ENCODE measurements at regions not wholly inside any gene's neighbourhood (a gene's known extent, or its start where the extent isn't known, plus 50 kb on each side); places are given as distances from the start of the nearest gene placed in this dataset.
"Not testable (repeated sequence)": the region's sequence is repeated elsewhere in the genome, so short reads cannot be mapped to it uniquely, and the experiment has no call there.

- no peaks in the 10 kb centered on the region for H3K36me3 ChIP-seq
- no peak for DNase-seq
- no peaks in the 10 kb centered on the region for H3K9me3 ChIP-seq
- no peak overlapping the region for H3K4me3 ChIP-seq
- no peaks in the 10 kb centered on the region for H3K27me3 ChIP-seq
Measured at GRCh38 chr6:92315312-92315711, 1104.0 kb downstream of the EPHA7 start.

GRCh38 chr6:92297101-92297500, 1122.3 kb downstream of the EPHA7 start:
- Histone ChIP-seq H3K27me3 (no peaks in the 10 kb centered on the region), H3K9me3 (no peaks in the 10 kb centered on the region), H3K4me3 (no peak overlapping the region), H3K36me3 (no peaks in the 10 kb centered on the region)
- no peak for DNase-seq

- H3K9me3 ChIP-seq, result no peaks in the 10 kb centered on the region
- H3K36me3 ChIP-seq, result no peaks in the 10 kb centered on the region
- no peak for DNase-seq
- H3K4me3 ChIP-seq, result no peak overlapping the region
- no peaks in the 10 kb centered on the region for H3K27me3 ChIP-seq
Measured at GRCh38 chr6:92292067-92292466, 1127.3 kb downstream of the EPHA7 start.

GRCh38 chr6:92289831-92290230, 1129.5 kb downstream of the EPHA7 start:
- no peak overlapping the region for H3K4me3 ChIP-seq

GRCh38 chr6:92281571-92282076, 1137.7 kb downstream of the EPHA7 start:
- no peaks in the 10 kb centered on the region for H3K9me3 ChIP-seq
- DNase-seq, result no peak
- no peaks in the 10 kb centered on the region for H3K27me3 ChIP-seq

More at GRCh38 chr6:92289831-92290230, 1129.5 kb downstream of the EPHA7 start:
- Histone ChIP-seq H3K36me3 (no peaks in the 10 kb centered on the region), H3K9me3 (no peaks in the 10 kb centered on the region), H3K27me3 (no peaks in the 10 kb centered on the region)
- no peak for DNase-seq

GRCh38 chr6:92275150-92275549, 1144.2 kb downstream of the EPHA7 start:
- Histone ChIP-seq H3K27me3 (no peaks in the 10 kb centered on the region), H3K36me3 (no peaks in the 10 kb centered on the region), H3K9me3 (no peaks in the 10 kb centered on the region), H3K4me3 (no peak overlapping the region)
- no peak for DNase-seq

More at GRCh38 chr6:92281571-92282076, 1137.7 kb downstream of the EPHA7 start:
- no peak overlapping the region for H3K4me3 ChIP-seq
- H3K36me3 ChIP-seq, result no peaks in the 10 kb centered on the region

- no peaks in the 10 kb centered on the region for H3K36me3 ChIP-seq
- H3K9me3 ChIP-seq, result no peaks in the 10 kb centered on the region
- no peaks in the 10 kb centered on the region for H3K27me3 ChIP-seq
- no peak overlapping the region for H3K4me3 ChIP-seq
- no peak for DNase-seq
Measured at GRCh38 chr6:92274588-92274987, 1144.8 kb downstream of the EPHA7 start.

GRCh38 chr6:92273694-92274093, 1145.7 kb downstream of the EPHA7 start:
- no peak overlapping the region for H3K4me3 ChIP-seq

GRCh38 chr6:92271091-92271490, 1148.3 kb downstream of the EPHA7 start:
- no peak for DNase-seq
- Histone ChIP-seq H3K27me3 (no peaks in the 10 kb centered on the region), H3K9me3 (no peaks in the 10 kb centered on the region), H3K36me3 (no peaks in the 10 kb centered on the region), H3K4me3 (no peak overlapping the region)

More at GRCh38 chr6:92273694-92274093, 1145.7 kb downstream of the EPHA7 start:
- no peaks in the 10 kb centered on the region for H3K27me3 ChIP-seq
- no peaks in the 10 kb centered on the region for H3K36me3 ChIP-seq
- no peaks in the 10 kb centered on the region for H3K9me3 ChIP-seq
- DNase-seq, result no peak

GRCh38 chr6:92270365-92270764, 1149.0 kb downstream of the EPHA7 start:
- no peaks in the 10 kb centered on the region for H3K9me3 ChIP-seq
- no peaks in the 10 kb centered on the region for H3K36me3 ChIP-seq
- DNase-seq, result no peak
- H3K4me3 ChIP-seq, result no peak overlapping the region
- H3K27me3 ChIP-seq, result no peaks in the 10 kb centered on the region

- Histone ChIP-seq H3K27me3 (no peaks in the 10 kb centered on the region), H3K9me3 (no peaks in the 10 kb centered on the region), H3K36me3 (no peaks in the 10 kb centered on the region), H3K4me3 (no peak overlapping the region)
- no peak for DNase-seq
Measured at GRCh38 chr6:92267335-92267734, 1152.0 kb downstream of the EPHA7 start.

GRCh38 chr6:92263864-92264263, 1155.5 kb downstream of the EPHA7 start:
- H3K4me3 ChIP-seq, result no peak overlapping the region
- no peaks in the 10 kb centered on the region for H3K9me3 ChIP-seq
- no peaks in the 10 kb centered on the region for H3K36me3 ChIP-seq
- DNase-seq, result no peak
- no peaks in the 10 kb centered on the region for H3K27me3 ChIP-seq

- H3K27me3 ChIP-seq, result no peaks in the 10 kb centered on the region
- H3K4me3 ChIP-seq, result no peak overlapping the region
- no peaks in the 10 kb centered on the region for H3K36me3 ChIP-seq
- no peak for DNase-seq
- H3K9me3 ChIP-seq, result no peaks in the 10 kb centered on the region
Measured at GRCh38 chr6:92259171-92259570, 1160.2 kb downstream of the EPHA7 start.

GRCh38 chr6:92243315-92243714, 1176.0 kb downstream of the EPHA7 start:
- Histone ChIP-seq H3K9me3 (no peaks in the 10 kb centered on the region), H3K36me3 (no peaks in the 10 kb centered on the region), H3K4me3 (no peak overlapping the region), H3K27me3 (no peaks in the 10 kb centered on the region)
- DNase-seq, result no peak

- no peaks in the 10 kb centered on the region for H3K27me3 ChIP-seq
- H3K9me3 ChIP-seq, result no peaks in the 10 kb centered on the region
- DNase-seq, result no peak
- H3K36me3 ChIP-seq, result no peaks in the 10 kb centered on the region
- H3K4me3 ChIP-seq, result no peak overlapping the region
Measured at GRCh38 chr6:92231171-92231701, 1188.1 kb downstream of the EPHA7 start.

GRCh38 chr6:92219987-92220386, 1199.4 kb downstream of the EPHA7 start:
- DNase-seq, H3K9me3 ChIP-seq, H3K27me3 ChIP-seq, H3K36me3 ChIP-seq, H3K4me3 ChIP-seq: not testable (repeated sequence)

- peaks cover 5% of the 10 kb centered on the region for H3K9me3 ChIP-seq
Measured at GRCh38 chr6:92216717-92217116, 1202.6 kb downstream of the EPHA7 start.

GRCh38 chr6:92201618-92202017, 1217.7 kb downstream of the EPHA7 start:
- Histone ChIP-seq H3K4me3 (no peak overlapping the region), H3K27me3 (no peaks in the 10 kb centered on the region), H3K36me3 (no peaks in the 10 kb centered on the region), H3K9me3 (no peaks in the 10 kb centered on the region; the same call in 1 of the 2 replicates)
- no peak for DNase-seq

More at GRCh38 chr6:92216717-92217116, 1202.6 kb downstream of the EPHA7 start:
- Histone ChIP-seq H3K36me3 (no peaks in the 10 kb centered on the region), H3K27me3 (no peaks in the 10 kb centered on the region), H3K4me3 (no peak overlapping the region)
- no peak for DNase-seq

Measured in MG63 (cell line).